Spleen (tissue), 7 donors: ENCODE measurements at regions not wholly inside any gene's neighbourhood (a gene's known extent, or its start where the extent isn't known, plus 50 kb on each side); places are given as distances from the start of the nearest gene placed in this dataset.

Experiments used
- POLR2A ChIP-seq, 3 donors: fragments of 450-650 bp; IDR thresholded peaks; one replicate each; pipeline ENCODE4 v1.5.1; 2017; ENCODE audit warnings: antibody characterized with exemption in 3 of 3, mild to moderate bottlenecking in 1 of 3
- TF ChIP-seq, protein P1 (sequence below), 11 experiments: fragments of 200-600 bp in 7 of 11; fragments of 450-650 bp in 4 of 11; sonication (generic) in 4 of 11; IDR thresholded peaks in 8 of 11; conservative IDR thresholded peaks in 3 of 11; 1 replicate in 7 of 11; 2 replicates in 4 of 11; pipeline versions ENCODE4 v1.4.0 to v1.8.0; 2016 to 2021; ENCODE audit warnings: antibody characterized with exemption in 11 of 11, inconsistent platforms in 4 of 11, mild to moderate bottlenecking in 1 of 11
- donor health status: DM: no; HTN: no; CAD: no; lungs with moderate emphysema.
- donor health status: DM: no; HTN: no; CAD: no.
- donor health status: DM: no; HTN: no; CAD: no.

DNA sequence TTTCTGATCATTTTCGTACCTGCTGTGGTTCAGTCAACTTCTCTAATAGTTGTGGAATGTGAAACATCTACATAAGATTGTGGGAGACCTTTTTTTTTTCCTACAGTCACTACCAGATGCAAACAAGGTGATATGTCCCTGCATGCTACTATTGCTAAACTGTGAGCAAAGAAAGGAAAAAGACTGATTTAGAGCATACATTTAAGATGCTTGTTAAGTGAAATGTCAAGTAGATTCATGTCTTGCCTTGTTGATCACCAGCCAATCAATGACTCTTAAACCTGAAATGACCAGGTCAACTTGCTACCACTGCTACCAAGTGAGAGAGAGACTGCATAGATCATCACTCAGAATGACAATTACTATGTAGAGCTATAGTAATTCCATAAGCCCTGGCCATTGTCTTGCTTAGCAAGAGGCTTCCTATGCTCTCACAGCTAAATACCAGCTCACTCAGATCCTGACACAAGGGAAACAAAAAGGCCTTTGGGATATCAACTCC is 84.3 kb upstream of the SKAP2 start:
- TF ChIP-seq, protein P1, sequence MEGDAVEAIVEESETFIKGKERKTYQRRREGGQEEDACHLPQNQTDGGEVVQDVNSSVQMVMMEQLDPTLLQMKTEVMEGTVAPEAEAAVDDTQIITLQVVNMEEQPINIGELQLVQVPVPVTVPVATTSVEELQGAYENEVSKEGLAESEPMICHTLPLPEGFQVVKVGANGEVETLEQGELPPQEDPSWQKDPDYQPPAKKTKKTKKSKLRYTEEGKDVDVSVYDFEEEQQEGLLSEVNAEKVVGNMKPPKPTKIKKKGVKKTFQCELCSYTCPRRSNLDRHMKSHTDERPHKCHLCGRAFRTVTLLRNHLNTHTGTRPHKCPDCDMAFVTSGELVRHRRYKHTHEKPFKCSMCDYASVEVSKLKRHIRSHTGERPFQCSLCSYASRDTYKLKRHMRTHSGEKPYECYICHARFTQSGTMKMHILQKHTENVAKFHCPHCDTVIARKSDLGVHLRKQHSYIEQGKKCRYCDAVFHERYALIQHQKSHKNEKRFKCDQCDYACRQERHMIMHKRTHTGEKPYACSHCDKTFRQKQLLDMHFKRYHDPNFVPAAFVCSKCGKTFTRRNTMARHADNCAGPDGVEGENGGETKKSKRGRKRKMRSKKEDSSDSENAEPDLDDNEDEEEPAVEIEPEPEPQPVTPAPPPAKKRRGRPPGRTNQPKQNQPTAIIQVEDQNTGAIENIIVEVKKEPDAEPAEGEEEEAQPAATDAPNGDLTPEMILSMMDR (IDR thresholded peaks at IDR 0.05 in 8 of 11, conservative IDR thresholded peaks at IDR 0.05 in 3 of 11) = no peak
- no peak for TF ChIP-seq POLR2A (IDR thresholded peaks at IDR 0.05)
